ENCODE measurements at regions not wholly inside any gene's neighbourhood (a gene's known extent, or its start where the extent isn't known, plus 50 kb on each side); places are given as distances from the start of the nearest gene placed in this dataset.

GRCh38 chrX:131711478-131711867 is 167.6 kb downstream of the OR13H1 start:
- DNase-seq: no peak
- Histone ChIP-seq H3K9me3 (no peaks in the 10 kb centered on the region), H3K27me3 (no peaks in the 10 kb centered on the region), H3K4me1 (no peaks in the 10 kb centered on the region), H3K27ac (no peak overlapping the region), H3K36me3 (ENCODE audit: low read depth, missing control alignments) (no peaks in the 10 kb centered on the region), H3K4me3 (no peak overlapping the region)
- 92 to 97% methylated on average over 6 to 8 of the region's 8 CpGs for WGBS, 2 donors
- intact Hi-C loops (cut with DNase I; ENCODE audit: low total_unique reads): no loop called here
- TF ChIP-seq, protein P1, sequence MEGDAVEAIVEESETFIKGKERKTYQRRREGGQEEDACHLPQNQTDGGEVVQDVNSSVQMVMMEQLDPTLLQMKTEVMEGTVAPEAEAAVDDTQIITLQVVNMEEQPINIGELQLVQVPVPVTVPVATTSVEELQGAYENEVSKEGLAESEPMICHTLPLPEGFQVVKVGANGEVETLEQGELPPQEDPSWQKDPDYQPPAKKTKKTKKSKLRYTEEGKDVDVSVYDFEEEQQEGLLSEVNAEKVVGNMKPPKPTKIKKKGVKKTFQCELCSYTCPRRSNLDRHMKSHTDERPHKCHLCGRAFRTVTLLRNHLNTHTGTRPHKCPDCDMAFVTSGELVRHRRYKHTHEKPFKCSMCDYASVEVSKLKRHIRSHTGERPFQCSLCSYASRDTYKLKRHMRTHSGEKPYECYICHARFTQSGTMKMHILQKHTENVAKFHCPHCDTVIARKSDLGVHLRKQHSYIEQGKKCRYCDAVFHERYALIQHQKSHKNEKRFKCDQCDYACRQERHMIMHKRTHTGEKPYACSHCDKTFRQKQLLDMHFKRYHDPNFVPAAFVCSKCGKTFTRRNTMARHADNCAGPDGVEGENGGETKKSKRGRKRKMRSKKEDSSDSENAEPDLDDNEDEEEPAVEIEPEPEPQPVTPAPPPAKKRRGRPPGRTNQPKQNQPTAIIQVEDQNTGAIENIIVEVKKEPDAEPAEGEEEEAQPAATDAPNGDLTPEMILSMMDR (IDR thresholded peaks at IDR 0.05): no peak
- no peak for TF ChIP-seq POLR2A (IDR thresholded peaks at IDR 0.05)

- no peak overlapping the region for H3K4me3 ChIP-seq
- no peaks in the 10 kb centered on the region for H3K36me3 ChIP-seq (ENCODE audit: low read depth, missing control alignments)
- no peak for DNase-seq
- 45 to 69% methylated on average over 1 of the region's 1 CpG for WGBS, 2 donors
- no peak overlapping the region for H3K27ac ChIP-seq
- intact Hi-C loops (cut with DNase I; ENCODE audit: low total_unique reads): no loop called here
- no peaks in the 10 kb centered on the region for H3K27me3 ChIP-seq
- TF ChIP-seq, protein P1 (IDR thresholded peaks at IDR 0.05): no peak
- TF ChIP-seq POLR2A (IDR thresholded peaks at IDR 0.05): no peak
- no peaks in the 10 kb centered on the region for H3K4me1 ChIP-seq
- no peaks in the 10 kb centered on the region for H3K9me3 ChIP-seq
Measured at GRCh38 chrX:131723646-131724045, 179.8 kb downstream of the OR13H1 start.

DNA sequence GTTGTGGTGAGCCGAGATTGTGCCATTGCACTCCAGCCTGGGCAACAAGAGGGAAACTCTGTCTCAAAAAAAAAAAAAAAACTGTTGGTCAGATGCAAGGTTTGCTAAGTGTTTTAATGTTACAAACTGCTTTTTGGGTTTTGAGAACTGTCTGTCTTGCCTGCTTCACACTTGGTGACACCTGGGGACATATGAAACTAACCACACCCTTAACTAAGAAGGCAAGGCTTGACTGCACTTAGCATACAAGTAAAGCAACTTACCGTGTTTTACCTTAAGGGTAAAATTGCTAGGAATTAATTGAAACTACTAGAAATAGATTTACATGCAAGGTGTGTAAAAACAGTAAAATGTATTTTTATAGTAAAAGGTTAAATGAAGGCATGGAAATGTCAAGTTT is 180.4 kb downstream of the OR13H1 start:
- Histone ChIP-seq H3K9me3 (no peaks in the 10 kb centered on the region), H3K4me3 (no peak overlapping the region), H3K27me3 (no peaks in the 10 kb centered on the region), H3K36me3 (ENCODE audit: low read depth, missing control alignments) (no peaks in the 10 kb centered on the region), H3K4me1 (no peaks in the 10 kb centered on the region), H3K27ac (no peak overlapping the region)
- no peak for TF ChIP-seq POLR2A (IDR thresholded peaks at IDR 0.05)
- TF ChIP-seq, protein P1 (IDR thresholded peaks at IDR 0.05): no peak
- intact Hi-C loops (cut with DNase I; ENCODE audit: low total_unique reads): no loop called here
- 52 to 86% methylated on average over 2 of the region's 2 CpGs for WGBS, 2 donors
- DNase-seq: no peak

GRCh38 chrX:131725001-131725654 is 181.3 kb downstream of the OR13H1 start:
- intact Hi-C loops (cut with DNase I; ENCODE audit: low total_unique reads): no loop called here
- no peak overlapping the region for H3K27ac ChIP-seq
- TF ChIP-seq POLR2A (IDR thresholded peaks at IDR 0.05): no peak
- TF ChIP-seq, protein P1 (IDR thresholded peaks at IDR 0.05): no peak
- no peaks in the 10 kb centered on the region for H3K9me3 ChIP-seq
- WGBS, 2 donors: 74 to 85% methylated on average over 6 to 7 of the region's 7 CpGs
- H3K36me3 ChIP-seq (ENCODE audit: low read depth, missing control alignments): no peaks in the 10 kb centered on the region
- no peak overlapping the region for H3K4me3 ChIP-seq
- H3K4me1 ChIP-seq: no peaks in the 10 kb centered on the region
- no peaks in the 10 kb centered on the region for H3K27me3 ChIP-seq
- DNase-seq: no peak

- Histone ChIP-seq H3K27me3 (no peaks in the 10 kb centered on the region), H3K9me3 (no peaks in the 10 kb centered on the region), H3K36me3 (ENCODE audit: low read depth, missing control alignments) (no peaks in the 10 kb centered on the region), H3K4me1 (no peaks in the 10 kb centered on the region), H3K4me3 (no peak overlapping the region), H3K27ac (no peak overlapping the region)
- TF ChIP-seq POLR2A (IDR thresholded peaks at IDR 0.05): no peak
- TF ChIP-seq, protein P1 (IDR thresholded peaks at IDR 0.05): no peak
- WGBS, 2 donors: 61 to 84% methylated on average over 4 to 9 of the region's 9 CpGs
- intact Hi-C loops (cut with DNase I; ENCODE audit: low total_unique reads): no loop called here
- no peak for DNase-seq
Measured at GRCh38 chrX:131727778-131728177, 183.9 kb downstream of the OR13H1 start.
